Superior temporal gyrus (tissue), 1 donor: ENCODE measurements at regions not wholly inside any gene's neighbourhood (a gene's known extent, or its start where the extent isn't known, plus 50 kb on each side); places are given as distances from the start of the nearest gene placed in this dataset.
"Not testable (repeated sequence)": the region's sequence is repeated elsewhere in the genome, so short reads cannot be mapped to it uniquely, and the experiment has no call there.

Experiments used
- DNase-seq: peaks from one replicate; pipeline ENCODE4 v3.0.0-alpha.2; 2016; ENCODE audit errors: extremely low spot score

DNA sequence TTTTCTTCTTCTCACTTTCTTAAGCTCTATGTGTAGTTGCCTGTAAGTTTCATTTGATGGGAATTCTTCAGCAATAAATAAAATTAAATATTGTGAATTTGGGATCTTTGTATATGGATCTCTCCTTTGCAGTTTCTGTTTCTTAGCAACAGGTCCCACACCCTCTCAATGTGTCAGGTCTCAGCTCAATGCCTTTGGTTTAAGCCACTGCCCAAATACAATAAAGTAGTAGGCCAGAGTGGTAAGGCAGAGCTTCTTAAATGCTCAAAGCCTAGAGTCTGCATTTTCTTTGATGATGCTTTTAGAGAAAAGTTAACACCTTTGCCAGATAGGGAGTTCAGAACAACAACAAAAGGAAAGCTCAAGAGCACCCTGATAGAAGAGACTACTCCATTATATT lies 343.7 kb downstream of the NSUN3 start:
- DNase-seq, result no peak

DNA sequence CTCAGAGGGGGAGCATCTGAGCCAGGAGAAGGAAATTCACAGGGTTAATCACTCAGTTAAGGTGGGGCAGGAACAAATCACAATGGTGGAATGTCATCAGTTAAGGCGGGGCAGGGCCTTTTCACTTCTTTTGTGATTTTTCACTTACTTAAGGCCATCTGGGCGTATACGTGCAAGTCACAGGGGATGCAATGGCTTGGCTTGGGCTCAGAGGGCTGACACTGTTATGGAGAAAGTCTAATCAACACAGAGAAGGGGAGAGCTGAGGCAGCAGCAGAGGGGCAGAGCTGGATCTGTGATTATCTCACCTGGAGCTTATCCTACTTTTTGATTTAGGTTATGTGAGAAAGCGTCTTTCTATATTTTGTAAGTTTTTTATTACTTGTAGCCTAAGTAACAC lies 350.1 kb downstream of the NSUN3 start:
- DNase-seq, result not testable (repeated sequence)

DNA sequence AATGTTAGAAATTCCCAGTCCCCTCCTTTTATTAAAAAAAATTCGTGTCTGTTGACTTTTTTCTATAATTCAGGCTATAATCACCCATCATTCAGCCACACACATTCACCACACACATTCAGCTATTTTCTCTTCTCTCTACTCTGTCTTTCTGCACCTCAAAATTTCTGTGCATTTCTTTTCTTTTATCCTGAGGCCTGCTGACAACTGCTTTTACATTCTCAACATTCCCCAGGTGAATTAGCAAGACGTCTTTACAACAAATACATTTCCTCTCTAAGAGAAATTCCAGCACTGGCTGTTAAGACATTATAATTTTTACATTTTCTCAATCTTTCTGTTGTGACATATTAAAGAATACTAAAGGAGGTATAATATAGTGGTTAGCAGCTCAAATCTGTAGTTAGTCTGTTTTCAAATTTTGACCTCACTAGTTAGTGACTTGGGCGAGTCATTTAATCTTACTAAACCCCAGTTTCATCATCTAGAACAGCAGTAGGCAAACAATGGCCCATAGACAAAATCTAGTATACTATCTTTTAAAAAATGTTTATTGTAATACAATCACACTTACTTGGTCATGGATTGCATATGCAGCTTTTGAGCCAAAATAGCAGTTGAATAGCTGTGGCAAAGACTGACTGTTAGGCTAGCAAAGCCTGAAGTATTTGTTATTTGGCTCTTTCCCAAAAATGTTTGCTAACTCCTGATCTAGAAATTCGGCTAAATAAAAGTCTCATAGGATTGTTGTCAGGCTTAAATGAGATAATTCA lies 350.7 kb downstream of the NSUN3 start:
- no peak for DNase-seq

DNA sequence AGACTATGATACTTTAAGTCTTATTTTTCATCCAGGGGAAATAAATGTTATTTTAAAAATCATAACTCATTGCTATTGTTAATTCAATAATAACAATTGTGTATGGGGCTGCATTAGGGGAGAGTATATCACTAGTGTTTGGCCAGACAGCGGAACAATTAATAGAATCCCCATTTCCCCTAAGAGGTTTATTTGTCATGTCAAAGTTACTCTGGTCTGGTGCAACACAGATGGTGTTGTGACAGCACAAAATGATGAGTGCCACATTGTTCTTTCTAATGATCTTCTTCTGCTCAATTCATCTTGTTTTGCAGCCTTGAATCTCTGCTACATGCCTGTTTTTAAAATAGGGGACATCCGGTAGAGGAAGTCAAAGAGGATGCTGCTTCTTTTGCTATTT lies 351.6 kb downstream of the NSUN3 start:
- no peak for DNase-seq

DNA sequence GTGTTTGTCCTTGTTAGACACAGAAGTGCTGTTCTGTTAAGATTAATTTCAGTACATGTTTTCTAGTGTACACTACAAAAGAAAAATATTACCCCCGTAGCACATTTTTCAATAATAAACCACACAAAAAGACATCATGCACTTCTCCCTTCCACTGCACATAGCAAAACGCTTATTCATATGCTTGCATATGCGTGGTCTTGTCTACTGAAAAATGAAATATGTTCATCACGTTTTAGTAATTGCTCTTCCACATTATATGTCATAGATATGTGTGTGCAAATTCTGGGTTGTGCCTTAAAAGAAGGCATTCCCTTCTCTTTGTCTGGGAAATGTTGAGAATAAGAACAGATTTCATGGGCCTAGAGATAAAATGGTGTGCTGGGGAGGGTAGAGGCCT lies 353.9 kb downstream of the NSUN3 start:
- DNase-seq, result no peak

DNA sequence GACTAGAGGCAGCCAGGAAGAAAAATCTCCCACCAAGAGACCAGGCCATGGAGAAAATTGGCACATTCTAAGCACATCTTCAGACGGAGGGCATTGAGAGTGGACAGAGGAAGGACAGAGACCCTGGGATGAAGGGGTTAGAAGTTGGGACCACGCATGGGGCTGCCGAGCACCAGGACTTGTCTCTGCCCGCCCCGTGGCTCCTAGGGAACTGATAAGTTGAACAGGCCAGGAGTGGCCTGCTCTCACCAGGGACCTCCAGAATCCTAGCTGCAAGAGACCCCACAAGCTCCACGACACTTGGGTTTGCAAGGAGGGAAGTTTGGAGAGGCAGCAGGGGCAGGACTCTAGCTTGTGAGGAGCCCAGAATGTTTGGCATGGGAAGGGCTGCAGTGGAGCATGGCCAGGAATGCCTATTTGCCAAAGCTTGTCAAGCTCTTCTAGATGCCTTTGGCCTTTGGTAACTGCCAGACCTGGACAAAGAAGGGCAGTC lies 355.1 kb downstream of the NSUN3 start:
- DNase-seq, result no peak

DNA sequence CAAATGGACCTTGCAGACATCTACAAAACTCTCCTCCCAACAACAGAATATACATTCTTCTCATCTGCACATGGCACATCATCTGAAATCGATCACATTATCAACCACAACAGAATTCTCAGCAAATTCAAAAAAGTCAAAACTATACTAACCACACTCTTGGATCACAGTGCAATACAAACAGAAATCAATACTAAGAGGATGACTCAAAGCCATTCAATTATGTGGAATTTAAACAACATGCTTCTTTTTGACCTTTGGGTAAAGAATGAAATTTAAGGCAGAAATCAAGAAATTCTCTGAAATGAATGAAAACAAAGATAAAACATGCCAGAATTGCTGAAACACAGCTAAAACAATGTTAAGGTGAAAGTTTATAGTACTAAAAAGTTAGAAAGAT lies 358.1 kb downstream of the NSUN3 start:
- no peak for DNase-seq

DNA sequence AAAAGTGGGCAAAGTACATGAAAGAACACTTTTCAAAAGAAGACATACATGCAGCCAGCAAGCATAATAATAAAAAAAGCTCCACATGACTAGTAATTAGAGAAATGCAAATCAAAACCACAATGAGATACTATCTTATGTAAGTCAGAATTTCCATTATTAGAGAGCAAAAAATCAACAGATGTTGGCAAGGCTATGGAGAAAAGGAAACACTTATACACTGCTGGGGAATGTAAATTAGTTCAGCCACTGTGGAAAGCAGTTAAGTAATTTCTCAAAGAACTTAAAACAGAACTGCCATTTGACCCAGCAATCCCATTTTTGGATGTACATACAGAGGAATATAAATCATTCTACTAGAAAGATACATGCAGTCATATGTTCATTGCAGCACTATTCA lies 360.7 kb downstream of the NSUN3 start:
- DNase-seq, result no peak

DNA sequence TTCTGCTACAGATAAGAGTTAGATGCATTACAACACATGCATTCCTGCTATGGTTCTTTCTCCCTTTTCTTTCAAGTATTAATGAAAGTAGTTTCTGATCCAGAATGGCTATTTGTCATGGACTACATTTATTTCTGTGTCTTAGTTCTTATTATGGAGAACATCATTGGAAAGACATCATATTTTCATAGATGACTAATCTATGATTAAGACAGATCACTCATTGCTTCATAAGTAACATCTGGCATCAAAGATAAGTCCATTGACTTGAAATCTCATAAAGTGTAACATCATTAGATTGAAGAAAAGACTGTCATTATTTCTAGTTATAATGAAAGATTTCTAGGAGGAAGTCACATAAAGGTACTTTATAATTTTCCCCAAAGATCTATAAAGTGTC lies 366.7 kb downstream of the NSUN3 start:
- DNase-seq, result no peak

DNA sequence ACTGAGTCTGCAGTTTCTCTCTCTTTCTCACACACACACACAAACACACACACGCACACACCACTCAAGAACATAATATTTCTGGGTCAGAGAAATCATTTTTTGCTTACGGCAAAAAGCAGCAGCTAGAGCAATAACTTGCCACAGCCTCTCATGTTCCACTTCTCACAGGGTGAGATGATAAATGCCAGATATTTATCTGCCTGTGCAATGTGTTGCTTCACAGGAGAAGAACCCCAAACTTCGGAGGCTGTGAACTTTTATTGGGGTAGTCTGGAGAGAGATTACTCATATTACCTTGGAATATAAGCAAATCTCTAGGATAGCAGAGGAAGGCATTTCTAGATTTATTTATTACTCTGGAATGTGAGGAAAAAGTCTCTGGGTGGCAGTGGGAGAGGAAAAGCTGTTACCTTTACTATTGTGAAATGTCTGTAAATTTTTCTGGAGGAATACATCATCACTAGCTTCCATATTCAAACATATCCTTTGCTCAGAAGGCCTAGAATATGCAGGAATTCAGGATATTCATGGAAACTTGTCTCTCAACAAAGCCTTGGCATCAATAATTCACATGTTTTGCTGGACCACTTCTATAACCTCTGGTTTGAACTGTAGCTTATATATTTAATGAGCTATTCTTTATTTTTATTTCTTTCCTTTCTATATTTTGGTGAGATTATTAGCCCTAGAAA lies 369.2 kb downstream of the NSUN3 start:
- DNase-seq, result no peak

DNA sequence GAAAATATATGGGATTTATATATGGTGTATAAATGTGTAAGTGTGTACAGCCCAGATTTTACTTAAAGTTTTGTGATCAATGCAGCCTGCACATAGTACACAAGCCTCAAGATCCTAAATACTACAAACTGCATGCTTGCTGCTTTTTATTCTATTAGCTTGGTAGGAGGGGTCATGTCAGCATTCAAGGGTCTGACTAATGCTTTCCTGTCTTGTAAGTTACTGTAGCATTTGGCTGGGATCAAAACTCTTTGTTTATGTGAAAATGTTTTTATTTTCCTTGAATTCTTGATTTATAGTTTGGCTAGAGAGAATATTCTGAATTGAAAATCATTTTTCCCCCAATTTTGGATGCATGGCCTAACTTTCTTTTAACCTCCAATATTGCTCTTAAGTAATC lies 370.9 kb downstream of the NSUN3 start:
- DNase-seq, result no peak

DNA sequence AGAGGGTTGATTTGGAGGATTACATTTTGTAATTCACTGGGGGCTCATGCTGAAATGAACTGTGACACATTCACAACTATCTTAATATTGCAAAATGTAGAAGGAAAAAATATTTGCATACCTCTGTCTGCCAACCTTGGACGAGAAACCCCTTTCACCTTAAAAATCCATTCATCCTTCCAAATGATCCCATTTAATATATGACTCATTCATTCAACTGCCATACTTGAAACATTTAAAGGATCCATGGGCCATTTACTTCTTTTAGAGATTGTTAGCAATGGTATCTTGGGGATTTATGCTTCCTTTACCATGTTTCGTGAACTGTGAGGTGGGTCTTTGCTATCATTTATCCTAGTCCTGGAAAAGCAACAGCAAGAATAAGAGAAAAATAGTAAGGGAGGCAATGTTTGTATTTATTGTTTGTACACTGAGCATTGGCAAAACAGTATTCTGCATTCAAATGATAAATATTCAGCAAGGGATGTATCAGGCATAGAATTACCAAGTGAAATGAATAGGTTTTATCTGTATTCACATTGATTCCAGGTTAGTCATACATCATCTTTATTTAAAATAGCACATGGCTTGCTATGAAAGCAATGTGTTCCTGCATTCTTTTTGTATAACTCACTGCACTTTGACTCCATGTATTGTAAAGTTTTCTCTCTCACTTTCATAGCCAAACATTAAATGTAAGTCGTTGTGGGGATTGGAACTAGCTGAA lies 378.1 kb downstream of the NSUN3 start:
- no peak for DNase-seq

DNA sequence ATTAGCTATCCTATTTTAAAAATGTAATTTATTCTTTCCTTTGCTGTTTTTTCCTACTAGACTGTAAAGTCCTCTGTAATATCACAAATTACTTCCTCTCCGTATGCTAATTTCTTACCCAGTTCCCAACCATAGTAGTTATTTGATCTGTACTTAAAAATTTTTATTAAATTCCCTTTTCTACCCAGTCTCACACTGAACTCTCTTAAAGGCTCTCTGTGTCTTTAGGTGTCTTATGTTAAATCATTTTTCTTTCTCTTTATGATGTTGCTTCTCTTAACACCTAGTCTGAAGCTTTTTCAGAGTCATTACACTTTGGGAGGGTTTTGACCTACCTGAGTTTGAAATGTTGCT lies 378.6 kb downstream of the NSUN3 start:
- no peak for DNase-seq

DNA sequence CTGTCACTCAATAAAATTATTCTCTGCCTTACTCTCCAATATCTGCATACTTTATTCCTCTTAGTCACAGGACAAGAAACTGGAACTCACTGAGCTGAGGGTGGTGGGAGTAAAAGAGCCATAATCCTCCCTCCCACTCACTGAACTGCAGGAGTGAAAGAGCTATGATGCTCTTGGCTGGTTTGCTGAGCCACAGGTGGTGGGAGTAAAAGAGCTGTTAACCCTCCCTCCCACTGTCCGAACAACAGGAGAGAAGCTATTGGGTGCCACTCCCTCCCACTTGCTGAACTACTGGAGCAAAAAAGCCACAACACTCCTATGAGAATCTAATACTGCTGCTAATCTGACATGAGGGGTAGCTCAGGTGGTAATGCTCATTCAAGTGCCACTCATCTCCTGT lies 391.0 kb downstream of the NSUN3 start:
- no peak for DNase-seq

DNA sequence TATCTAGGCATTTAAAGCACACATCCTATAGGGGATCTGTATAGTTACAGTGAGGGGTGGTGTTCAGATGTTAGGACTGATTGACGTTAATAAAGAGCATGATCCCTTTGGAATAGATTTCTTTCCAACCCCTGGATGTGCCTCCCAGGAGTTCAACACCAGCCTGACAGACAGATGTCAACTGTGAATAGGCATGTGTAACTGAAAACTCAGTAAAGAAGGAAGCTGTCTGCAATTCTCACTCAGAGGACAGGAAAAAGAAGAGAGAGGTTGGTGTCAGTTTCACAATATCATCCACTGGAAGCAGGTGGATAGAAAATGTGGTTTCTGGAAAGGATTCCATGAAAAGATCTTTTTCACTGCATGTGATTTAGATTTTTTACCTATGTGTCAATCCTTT lies 396.3 kb downstream of the NSUN3 start:
- no peak for DNase-seq

DNA sequence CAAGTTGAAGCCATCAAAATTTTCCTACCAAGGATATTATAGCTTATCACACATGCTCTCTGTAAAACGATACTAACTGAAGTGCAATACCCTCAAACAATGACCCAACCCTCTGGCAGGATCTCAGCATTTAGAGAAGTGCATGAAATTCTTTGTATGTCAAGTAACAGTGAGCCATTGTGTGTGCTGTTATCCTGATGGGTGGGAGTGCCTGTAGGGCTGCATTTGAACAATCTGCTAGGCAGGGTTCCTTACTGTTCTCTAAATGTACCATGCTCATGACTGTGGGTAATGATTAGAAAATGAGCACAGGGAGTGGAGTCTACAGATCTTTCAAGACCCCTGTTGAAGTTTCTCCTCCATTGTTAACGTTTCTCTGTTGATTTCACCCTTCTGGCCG lies 398.1 kb downstream of the NSUN3 start:
- DNase-seq, result peak; percentile 35

DNA sequence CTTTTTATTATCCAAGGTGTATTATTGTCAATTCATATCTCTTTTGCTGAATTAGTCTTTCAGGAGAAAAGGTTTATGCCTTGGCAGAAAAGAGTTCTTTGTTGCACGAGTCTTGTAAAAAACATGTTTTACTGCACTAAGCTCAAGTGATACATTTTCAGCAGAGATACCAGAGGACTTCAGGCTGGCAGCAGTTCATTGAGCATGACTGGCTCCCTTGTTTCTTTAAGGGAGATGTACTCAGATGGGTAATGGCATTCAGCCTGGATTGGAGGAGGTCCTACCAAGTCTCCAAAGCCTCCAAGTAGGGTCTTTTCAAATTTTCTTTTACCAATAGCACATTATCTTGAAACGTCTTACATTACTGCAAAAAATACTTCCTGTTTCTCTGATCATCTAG lies 400.1 kb downstream of the NSUN3 start:
- no peak for DNase-seq

DNA sequence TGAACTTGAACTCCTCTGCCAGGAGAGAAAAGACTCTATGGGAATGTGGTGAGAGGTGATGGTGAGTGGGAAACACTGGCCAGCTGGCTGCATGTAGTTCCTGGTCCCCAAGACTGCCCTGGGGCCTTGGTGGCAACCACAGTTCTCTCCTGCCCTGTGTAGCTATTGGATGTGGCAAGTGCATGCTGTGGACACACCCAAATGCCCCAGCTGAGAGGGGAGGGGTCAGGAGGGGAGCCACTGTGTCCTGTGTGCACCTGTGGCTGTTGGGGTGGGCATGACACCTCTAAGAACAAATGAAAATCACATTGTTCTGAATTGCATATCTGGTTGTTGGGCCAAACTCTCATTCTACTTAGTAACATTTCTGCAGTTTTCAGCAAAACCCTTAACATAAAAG lies 409.6 kb downstream of the NSUN3 start:
- DNase-seq, result no peak

DNA sequence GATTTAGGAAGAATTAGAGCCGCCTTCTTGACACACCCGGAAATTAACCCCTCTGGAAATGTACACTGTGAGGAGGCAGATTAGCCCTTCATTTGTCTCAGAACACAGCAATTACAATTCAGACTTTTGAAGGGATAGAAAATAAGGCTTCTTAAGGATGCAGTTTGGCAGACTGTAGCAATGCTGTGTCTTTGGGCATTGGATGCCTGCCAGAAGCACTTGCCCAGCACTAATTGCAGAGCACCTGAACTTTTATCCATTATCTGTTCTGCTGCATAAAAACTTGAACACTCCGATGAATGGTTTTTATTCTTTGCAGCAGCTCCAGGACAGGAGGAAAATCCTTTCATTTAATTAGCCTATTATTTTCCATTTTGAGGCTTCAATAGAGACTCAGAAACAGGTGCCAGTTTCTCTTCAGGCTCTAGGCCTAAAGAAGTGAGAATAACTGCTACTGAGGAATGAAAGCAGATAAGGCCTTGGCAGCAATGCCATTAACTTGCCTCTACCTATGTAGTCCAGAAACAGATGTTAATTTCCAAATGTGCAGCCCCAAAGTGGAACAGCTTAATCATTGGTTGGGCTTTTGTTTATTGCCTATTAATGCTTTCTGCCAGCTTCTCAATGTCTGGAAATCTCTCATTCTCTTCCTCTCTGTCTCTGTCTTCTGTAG lies 418.5 kb downstream of the NSUN3 start:
- DNase-seq, result no peak

DNA sequence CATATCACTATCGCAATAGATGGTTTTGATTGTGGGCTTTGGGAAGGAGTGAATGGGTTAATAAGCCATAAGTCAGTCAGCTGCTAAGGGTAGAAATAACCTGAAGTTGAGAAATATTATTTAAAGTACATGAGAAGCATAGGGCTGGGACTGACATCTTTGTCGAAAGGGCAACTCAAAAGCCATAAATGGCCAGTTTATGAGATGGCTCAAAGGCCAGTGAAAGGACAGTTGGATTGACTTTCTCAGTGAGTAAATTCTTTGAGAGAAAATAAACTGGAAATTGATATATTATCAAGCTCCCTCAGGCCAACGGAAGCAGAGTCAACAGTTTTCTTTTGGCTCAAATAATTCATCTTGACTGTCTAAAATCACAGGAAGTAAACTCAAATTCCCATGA lies 419.8 kb downstream of the NSUN3 start:
- DNase-seq, result no peak

DNA sequence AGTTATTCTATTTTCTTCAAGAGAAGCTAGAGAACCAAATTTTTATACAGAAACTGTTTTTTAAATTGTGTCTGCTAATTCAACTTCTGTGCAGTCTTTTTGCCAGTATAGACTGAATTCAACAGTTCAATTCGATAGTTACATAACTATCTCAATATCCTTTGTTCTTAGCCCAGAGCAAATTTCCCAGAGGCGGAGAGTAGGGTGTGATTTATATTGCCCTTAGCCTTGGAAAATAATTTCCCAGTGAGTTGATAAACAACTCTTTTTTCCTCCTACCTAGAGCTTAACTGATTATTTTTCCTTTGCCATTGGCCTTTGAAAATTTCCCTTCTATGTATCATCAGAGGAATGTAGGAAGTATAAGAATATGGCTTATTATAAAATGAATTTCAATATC lies 420.5 kb downstream of the NSUN3 start:
- DNase-seq, result no peak

DNA sequence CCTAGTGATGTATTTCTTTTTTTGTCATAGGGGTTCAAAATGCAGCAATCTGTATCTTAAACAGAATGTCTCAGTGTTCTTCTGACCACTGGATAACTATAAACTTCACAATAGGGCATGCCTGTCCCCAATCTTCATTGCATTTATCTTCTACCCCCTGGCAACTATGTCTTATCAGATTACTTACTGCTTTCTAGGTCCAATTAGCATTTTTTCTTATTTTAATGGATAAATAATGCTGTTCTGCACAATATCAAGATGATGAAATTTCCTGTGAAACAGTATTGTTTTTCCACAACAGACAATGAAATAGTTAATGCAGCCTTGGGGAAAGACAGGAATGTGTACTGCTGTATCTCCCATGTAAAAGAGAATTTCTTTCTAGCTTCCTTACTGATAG lies 432.1 kb downstream of the NSUN3 start:
- no peak for DNase-seq
